WTC11 (cell line): ENCODE measurements at regions not wholly inside any gene's neighbourhood (a gene's known extent, or its start where the extent isn't known, plus 50 kb on each side); places are given as distances from the start of the nearest gene placed in this dataset.

ENCODE experiments used
- ATAC-seq: fragments of 200-7000 bp; cut with Tn5 transposase; 2 replicates; pipeline ENCODE4 v1.10.0; 2021; ENCODE audit warnings: mild to moderate bottlenecking, moderate library complexity
- CTCF ChIA-PET: fragments of 300-600 bp; sonication (Branson Sonifier 250); formaldehyde crosslinking; loops from one replicate; lab custom pipeline; 2021; ENCODE audit warnings: antibody characterized with exemption; lab: Charles Lee
- POLR2A ChIA-PET: fragments of 350-600 bp; sonication (Branson Sonifier 250); formaldehyde crosslinking; loops from one replicate; lab custom pipeline; 2021; ENCODE audit warnings: antibody characterized with exemption; lab: Charles Lee
- DNase-seq: peaks from one replicate; pipeline ENCODE4 v3.0.0; 2021; ENCODE audit warnings: low spot score
- H3K27ac Mint-ChIP-seq: 2 replicates; pipeline ENCODE4 v1.8.0; 2021; ENCODE audit warnings: mixed read lengths
- H3K27me3 Mint-ChIP-seq: 2 replicates; pipeline ENCODE4 v1.8.0; 2021; ENCODE audit warnings: low read depth, mild to moderate bottlenecking, moderate library complexity, mixed read lengths
- H3K36me3 Mint-ChIP-seq: 2 replicates; pipeline ENCODE4 v1.8.0; 2021; ENCODE audit warnings: mixed read lengths
- H3K4me1 Mint-ChIP-seq: 2 replicates; pipeline ENCODE4 v1.8.0; 2022; ENCODE audit warnings: mixed read lengths
- H3K4me3 Mint-ChIP-seq: 2 replicates; pipeline ENCODE4 v1.8.0; 2021; ENCODE audit warnings: mild to moderate bottlenecking, moderate library complexity, mixed read lengths
- H3K9me3 Mint-ChIP-seq: 2 replicates; pipeline ENCODE4 v1.8.0; 2021; ENCODE audit warnings: mixed read lengths
- AFF4 ChIP-seq: sonication (generic); formaldehyde crosslinking; IDR thresholded peaks from 2 replicates; pipeline ENCODE4 v1.8.1; 2023; ENCODE audit warnings: mild to moderate bottlenecking, missing genetic modification reagents, borderline replicate concordance
- ATF3 ChIP-seq: sonication (generic); formaldehyde crosslinking; conservative IDR thresholded peaks from 2 replicates; pipeline ENCODE4 v1.8.1; 2022; ENCODE audit warnings: mild to moderate bottlenecking, missing genetic modification reagents
- CTCF ChIP-seq: fragments of 200-600 bp; IDR thresholded peaks from 2 replicates; pipeline ENCODE4 v1.8.0; 2022; ENCODE audit warnings: antibody characterized with exemption
- FOXJ3 ChIP-seq: sonication (generic); formaldehyde crosslinking; IDR thresholded peaks from 2 replicates; pipeline ENCODE4 v1.9.0; 2021; ENCODE audit warnings: missing genetic modification reagents, mild to moderate bottlenecking, borderline replicate concordance
- GRHL2 ChIP-seq: fragments of 250-450 bp; sonication (Bioruptor Pico); IDR thresholded peaks from 2 replicates; pipeline ENCODE4 v1.8.0; 2022; ENCODE audit warnings: mild to moderate bottlenecking, moderate library complexity; ENCODE audit not compliant: insufficient replicate concordance, severe bottlenecking
- MYBL2 ChIP-seq: sonication (generic); formaldehyde crosslinking; IDR thresholded peaks from 2 replicates; pipeline ENCODE4 v1.8.1; 2023; ENCODE audit warnings: mild to moderate bottlenecking, moderate library complexity, missing genetic modification reagents
- NR2C2 ChIP-seq: sonication (generic); formaldehyde crosslinking; IDR thresholded peaks from 2 replicates; pipeline ENCODE4 v1.8.0; 2022; ENCODE audit warnings: mild to moderate bottlenecking, missing genetic modification reagents
- NR3C1 ChIP-seq: sonication (generic); formaldehyde crosslinking; conservative IDR thresholded peaks from 2 replicates; pipeline ENCODE4 v1.8.1; 2023; ENCODE audit warnings: low read depth, mild to moderate bottlenecking, missing genetic modification reagents
- PREB ChIP-seq: sonication (generic); formaldehyde crosslinking; IDR thresholded peaks from 2 replicates; pipeline ENCODE4 v1.8.1; 2022; ENCODE audit warnings: mild to moderate bottlenecking, missing genetic modification reagents, moderate library complexity, borderline replicate concordance
- RELA ChIP-seq: sonication (generic); formaldehyde crosslinking; IDR thresholded peaks from 2 replicates; pipeline ENCODE4 v1.8.1; 2022; ENCODE audit warnings: missing genetic modification reagents, mild to moderate bottlenecking, borderline replicate concordance
- RORB ChIP-seq: fragments of 250-450 bp; sonication (Bioruptor Pico); IDR thresholded peaks from 2 replicates; pipeline ENCODE4 v1.9.0; 2021; ENCODE audit warnings: mild to moderate bottlenecking
- SP1 ChIP-seq: sonication (generic); formaldehyde crosslinking; conservative IDR thresholded peaks from 2 replicates; pipeline ENCODE4 v1.8.1; 2022; ENCODE audit warnings: missing genetic modification reagents
- ZNF121 ChIP-seq: sonication (generic); formaldehyde crosslinking; IDR thresholded peaks from 2 replicates; pipeline ENCODE4 v1.8.0; 2023; ENCODE audit warnings: missing genetic modification reagents
- ZNF219 ChIP-seq: sonication (generic); formaldehyde crosslinking; IDR thresholded peaks from 2 replicates; pipeline ENCODE4 v1.8.0; 2023; ENCODE audit warnings: missing genetic modification reagents, mild to moderate bottlenecking, borderline replicate concordance
- ZNF232 ChIP-seq: sonication (generic); formaldehyde crosslinking; IDR thresholded peaks from 2 replicates; pipeline ENCODE4 v1.8.0; 2022; ENCODE audit warnings: mild to moderate bottlenecking, missing genetic modification reagents
- ZNF396 ChIP-seq: fragments of 250-450 bp; sonication (Bioruptor Pico); IDR thresholded peaks from 2 replicates; pipeline ENCODE4 v1.8.0; 2021; ENCODE audit warnings: mild to moderate bottlenecking, moderate library complexity, borderline replicate concordance
- TF ChIP-seq, protein P1 (sequence below): fragments of 250-450 bp; sonication (Bioruptor Pico); IDR thresholded peaks from 2 replicates; pipeline ENCODE4 v1.9.0; 2021; ENCODE audit warnings: mild to moderate bottlenecking
- TF ChIP-seq, protein P2 (sequence below): sonication (generic); formaldehyde crosslinking; IDR thresholded peaks from 2 replicates; pipeline ENCODE4 v1.8.0; 2022; ENCODE audit warnings: mild to moderate bottlenecking, missing genetic modification reagents

DNA sequence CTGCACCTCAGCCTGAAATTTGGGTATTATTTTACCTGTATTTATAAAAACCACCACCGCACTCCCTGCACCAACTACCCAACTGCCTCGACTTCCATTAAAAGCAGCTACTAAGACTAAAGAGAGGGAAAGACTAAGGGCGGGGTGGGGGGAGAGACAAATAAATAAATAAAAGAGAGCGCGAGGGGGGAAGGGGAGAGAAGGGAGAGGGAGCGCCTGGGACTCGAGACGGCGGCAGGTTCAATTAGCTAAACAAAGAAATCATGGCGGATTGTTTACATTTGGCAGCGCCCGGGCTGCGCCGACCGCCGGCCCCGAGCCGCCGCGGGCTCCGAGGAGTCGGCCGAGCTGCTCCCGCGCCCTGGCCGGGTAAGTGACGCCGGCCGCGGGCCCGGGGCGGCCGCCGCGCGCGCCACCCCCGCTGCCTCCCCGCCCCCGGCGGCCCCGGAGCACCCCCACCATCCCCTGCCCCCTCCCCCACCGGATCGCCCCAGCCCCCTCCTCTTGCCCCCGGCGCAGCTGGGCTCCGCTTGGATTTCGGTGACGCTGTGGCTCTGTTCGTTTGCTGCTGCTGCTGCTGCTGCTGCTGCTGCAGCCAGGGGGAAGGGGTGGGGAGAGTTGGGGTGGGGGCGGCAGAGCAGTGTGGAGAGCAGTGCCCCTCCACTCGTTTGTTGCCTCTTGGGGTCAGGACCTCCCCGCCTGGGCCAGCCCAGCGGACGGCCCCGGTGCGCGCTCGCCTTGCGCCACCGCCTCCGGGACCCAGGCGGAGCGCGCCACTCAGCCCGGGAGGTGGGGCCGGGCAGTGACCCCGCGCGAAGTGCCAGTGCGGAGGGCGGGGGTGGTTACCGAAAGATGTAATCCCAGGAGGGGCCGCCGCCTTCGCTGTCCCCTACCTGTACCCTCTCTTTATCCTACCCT is 187.2 kb upstream of the FANCL start (continued):
- TF ChIP-seq ZNF121 (CRISPR knock-in tag) (0 out of 2 replicates have a peak, but pooled peaks have one; percentile 19), GRHL2 (CRISPR knock-in tag) (no peak), RELA (CRISPR knock-in tag) (no peak), SP1 (CRISPR knock-in tag) (peak; percentile 9; the same call in 1 of the 2 replicates)
- TF ChIP-seq, all 79 proteins: peak for 9

GRCh38 chr2:58427572-58428095 is 186.5 kb upstream of the FANCL start:
- TF ChIP-seq AFF4 (peak; percentile 53; the same call in 1 of the 2 replicates), MYBL2 (no peak), NR3C1 (CRISPR knock-in tag) (no peak), ATF3 (no peak), RORB (CRISPR knock-in tag) (no peak), PREB (no peak), CTCF (no peak)
- TF ChIP-seq, protein P1, sequence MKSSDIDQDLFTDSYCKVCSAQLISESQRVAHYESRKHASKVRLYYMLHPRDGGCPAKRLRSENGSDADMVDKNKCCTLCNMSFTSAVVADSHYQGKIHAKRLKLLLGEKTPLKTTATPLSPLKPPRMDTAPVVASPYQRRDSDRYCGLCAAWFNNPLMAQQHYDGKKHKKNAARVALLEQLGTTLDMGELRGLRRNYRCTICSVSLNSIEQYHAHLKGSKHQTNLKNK = no peak
- DNase-seq (peak; percentile 56), ATAC-seq (peak; percentile 3)
- no peaks in the 10 kb centered on the region for H3K27me3 Mint-ChIP-seq
- ChIA-PET CTCF (interaction anchor here (1.0 to 1.5 kb wide), 2 partner anchors 21 to 127 kb away, joined by 4 to 6 read pairs; no protein-coding TSS in a partner anchor), POLR2A (no interaction called here)
- H3K9me3 Mint-ChIP-seq = no peaks in the 10 kb centered on the region
- peaks cover 28% of the 10 kb centered on the region for H3K4me1 Mint-ChIP-seq
- H3K4me3 Mint-ChIP-seq = peak overlapping the region; percentile 95
- peak overlapping the region; percentile 99 for H3K27ac Mint-ChIP-seq
- H3K36me3 Mint-ChIP-seq = no peaks in the 10 kb centered on the region

- H3K9me3 Mint-ChIP-seq = no peaks in the 10 kb centered on the region
- no peak for DNase-seq
Measured at GRCh38 chr2:58425368-58425767, 184.2 kb upstream of the FANCL start.

More at GRCh38 chr2:58425368-58425767, 184.2 kb upstream of the FANCL start:
- no peaks in the 10 kb centered on the region for H3K36me3 Mint-ChIP-seq
- H3K27ac Mint-ChIP-seq = peak overlapping the region; percentile 20; the same call in 1 of the 2 replicates
- ATAC-seq = no peak
- no peaks in the 10 kb centered on the region for H3K27me3 Mint-ChIP-seq
- peaks cover 26% of the 10 kb centered on the region for H3K4me1 Mint-ChIP-seq
- TF ChIP-seq, protein P2, sequence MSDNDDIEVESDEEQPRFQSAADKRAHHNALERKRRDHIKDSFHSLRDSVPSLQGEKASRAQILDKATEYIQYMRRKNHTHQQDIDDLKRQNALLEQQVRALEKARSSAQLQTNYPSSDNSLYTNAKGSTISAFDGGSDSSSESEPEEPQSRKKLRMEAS (CRISPR knock-in tag) = no peak
- no peak for TF ChIP-seq RORB (CRISPR knock-in tag)
- TF ChIP-seq NR2C2 (CRISPR knock-in tag) = no peak
- TF ChIP-seq, protein P1 = no peak
- TF ChIP-seq ZNF219 (CRISPR knock-in tag) = no peak
- no peak for TF ChIP-seq ZNF232
- TF ChIP-seq ZNF396 = no peak
- TF ChIP-seq FOXJ3 (CRISPR knock-in tag) = no peak
- TF ChIP-seq, all 79 proteins: peak for 0
- CTCF ChIA-PET = no interaction called here
- POLR2A ChIA-PET = no interaction called here
- no peak overlapping the region for H3K4me3 Mint-ChIP-seq
